SK-N-SH (cell line): ENCODE measurements at regions not wholly inside any gene's neighbourhood (a gene's known extent, or its start where the extent isn't known, plus 50 kb on each side); places are given as distances from the start of the nearest gene placed in this dataset.

Experiments used
- ELF1 ChIP-seq: IDR thresholded peaks from 2 replicates; pipeline ENCODE4 v1.4.0; 2012
- EP300 ChIP-seq, 2 experiments: IDR thresholded peaks; 2 replicates each; pipeline versions ENCODE4 v1.4.0 to v1.6.1; 2012; ENCODE audit warnings: borderline replicate concordance in 1 of 2, low read depth in 1 of 2, low read length in 1 of 2
- EZH2phosphoT487 ChIP-seq: fragments of 200-600 bp; sonication (generic); IDR thresholded peaks from 2 replicates; pipeline ENCODE4 v1.6.1; 2017; ENCODE audit warnings: low read depth, mixed run types, mild to moderate bottlenecking, antibody characterized with exemption, moderate library complexity, borderline replicate concordance
- FOXM1 ChIP-seq: IDR thresholded peaks from 2 replicates; pipeline ENCODE4 v1.4.0; 2012; ENCODE audit warnings: low read depth, mild to moderate bottlenecking
- NFIC ChIP-seq: IDR thresholded peaks from 2 replicates; pipeline ENCODE4 v1.4.0; 2012; ENCODE audit warnings: borderline replicate concordance
- POLR2AphosphoS5 ChIP-seq: IDR thresholded peaks from 2 replicates; pipeline ENCODE4 v1.6.1; 2012; ENCODE audit warnings: low read depth, low read length
- RAD21 ChIP-seq: IDR thresholded peaks from 2 replicates; pipeline ENCODE4 v1.6.1; 2012; ENCODE audit warnings: mild to moderate bottlenecking, low read length
- TF ChIP-seq, protein P1 (sequence below): IDR thresholded peaks from 2 replicates; pipeline ENCODE4 v1.4.0; 2012; ENCODE audit warnings: low read depth
- TF ChIP-seq, protein P2 (sequence below): IDR thresholded peaks from 2 replicates; pipeline ENCODE4; 2012
- TF ChIP-seq, protein P3 (sequence below): fragments of 150-350 bp; IDR thresholded peaks from 2 replicates; pipeline ENCODE4 v1.6.1; 2017; ENCODE audit warnings: antibody characterized with exemption, low read length, low read depth, borderline replicate concordance
- TF ChIP-seq, protein P4 (sequence below): fragments of 200-600 bp; sonication (generic); IDR thresholded peaks from 2 replicates; pipeline ENCODE4 v1.6.1; 2017; ENCODE audit warnings: antibody characterized with exemption, mild to moderate bottlenecking, moderate library complexity

DNA sequence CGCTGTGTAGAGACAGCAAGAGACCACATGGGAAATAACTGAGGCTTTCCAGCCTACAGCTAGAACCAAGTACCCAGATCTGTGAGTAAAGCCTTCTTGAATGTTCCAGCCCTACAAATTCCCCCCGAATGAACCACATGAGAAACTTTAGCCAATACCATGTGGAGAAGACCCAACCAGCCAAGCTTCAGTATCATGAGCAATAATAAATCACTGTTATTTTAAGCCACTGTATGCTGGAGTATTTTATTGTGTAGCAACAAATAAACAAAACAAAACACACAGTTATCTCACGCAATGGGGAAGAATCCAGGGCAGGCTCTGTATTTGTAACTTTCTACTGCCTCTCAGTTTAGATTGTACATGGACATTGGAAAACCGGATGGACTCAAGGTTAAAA is 426.2 kb downstream of the CDH11 start:
- TF ChIP-seq, protein P1, sequence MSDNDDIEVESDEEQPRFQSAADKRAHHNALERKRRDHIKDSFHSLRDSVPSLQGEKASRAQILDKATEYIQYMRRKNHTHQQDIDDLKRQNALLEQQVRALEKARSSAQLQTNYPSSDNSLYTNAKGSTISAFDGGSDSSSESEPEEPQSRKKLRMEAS, result no peak
- TF ChIP-seq EZH2phosphoT487 (no peak), RAD21 (no peak), FOXM1 (no peak), NFIC (no peak), POLR2AphosphoS5 (no peak), ELF1 (no peak), EP300 (IDR thresholded peaks at IDR 0.05; ENCODE audit: borderline replicate concordance in 1 of 2, low read depth in 1 of 2, low read length in 1 of 2) (no peak)
- TF ChIP-seq, protein P2, sequence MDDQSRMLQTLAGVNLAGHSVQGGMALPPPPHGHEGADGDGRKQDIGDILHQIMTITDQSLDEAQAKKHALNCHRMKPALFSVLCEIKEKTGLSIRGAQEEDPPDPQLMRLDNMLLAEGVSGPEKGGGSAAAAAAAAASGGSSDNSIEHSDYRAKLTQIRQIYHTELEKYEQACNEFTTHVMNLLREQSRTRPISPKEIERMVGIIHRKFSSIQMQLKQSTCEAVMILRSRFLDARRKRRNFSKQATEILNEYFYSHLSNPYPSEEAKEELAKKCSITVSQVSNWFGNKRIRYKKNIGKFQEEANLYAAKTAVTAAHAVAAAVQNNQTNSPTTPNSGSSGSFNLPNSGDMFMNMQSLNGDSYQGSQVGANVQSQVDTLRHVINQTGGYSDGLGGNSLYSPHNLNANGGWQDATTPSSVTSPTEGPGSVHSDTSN, result no peak
- TF ChIP-seq, protein P3, sequence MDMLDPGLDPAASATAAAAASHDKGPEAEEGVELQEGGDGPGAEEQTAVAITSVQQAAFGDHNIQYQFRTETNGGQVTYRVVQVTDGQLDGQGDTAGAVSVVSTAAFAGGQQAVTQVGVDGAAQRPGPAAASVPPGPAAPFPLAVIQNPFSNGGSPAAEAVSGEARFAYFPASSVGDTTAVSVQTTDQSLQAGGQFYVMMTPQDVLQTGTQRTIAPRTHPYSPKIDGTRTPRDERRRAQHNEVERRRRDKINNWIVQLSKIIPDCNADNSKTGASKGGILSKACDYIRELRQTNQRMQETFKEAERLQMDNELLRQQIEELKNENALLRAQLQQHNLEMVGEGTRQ, result no peak
- TF ChIP-seq, protein P4, sequence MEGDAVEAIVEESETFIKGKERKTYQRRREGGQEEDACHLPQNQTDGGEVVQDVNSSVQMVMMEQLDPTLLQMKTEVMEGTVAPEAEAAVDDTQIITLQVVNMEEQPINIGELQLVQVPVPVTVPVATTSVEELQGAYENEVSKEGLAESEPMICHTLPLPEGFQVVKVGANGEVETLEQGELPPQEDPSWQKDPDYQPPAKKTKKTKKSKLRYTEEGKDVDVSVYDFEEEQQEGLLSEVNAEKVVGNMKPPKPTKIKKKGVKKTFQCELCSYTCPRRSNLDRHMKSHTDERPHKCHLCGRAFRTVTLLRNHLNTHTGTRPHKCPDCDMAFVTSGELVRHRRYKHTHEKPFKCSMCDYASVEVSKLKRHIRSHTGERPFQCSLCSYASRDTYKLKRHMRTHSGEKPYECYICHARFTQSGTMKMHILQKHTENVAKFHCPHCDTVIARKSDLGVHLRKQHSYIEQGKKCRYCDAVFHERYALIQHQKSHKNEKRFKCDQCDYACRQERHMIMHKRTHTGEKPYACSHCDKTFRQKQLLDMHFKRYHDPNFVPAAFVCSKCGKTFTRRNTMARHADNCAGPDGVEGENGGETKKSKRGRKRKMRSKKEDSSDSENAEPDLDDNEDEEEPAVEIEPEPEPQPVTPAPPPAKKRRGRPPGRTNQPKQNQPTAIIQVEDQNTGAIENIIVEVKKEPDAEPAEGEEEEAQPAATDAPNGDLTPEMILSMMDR, result no peak
